GM21619 (cell line): ENCODE measurements at regions not wholly inside any gene's neighbourhood (a gene's known extent, or its start where the extent isn't known, plus 50 kb on each side); places are given as distances from the start of the nearest gene placed in this dataset.
"Not testable (repeated sequence)": the region's sequence is repeated elsewhere in the genome, so short reads cannot be mapped to it uniquely, and the experiment has no call there.

Experiments
- ATAC-seq: cut with Tn5 transposase; IDR thresholded peaks from one replicate; pipeline ENCODE4 v1.9.1; 2021; ENCODE audit not compliant: unreplicated experiment

DNA sequence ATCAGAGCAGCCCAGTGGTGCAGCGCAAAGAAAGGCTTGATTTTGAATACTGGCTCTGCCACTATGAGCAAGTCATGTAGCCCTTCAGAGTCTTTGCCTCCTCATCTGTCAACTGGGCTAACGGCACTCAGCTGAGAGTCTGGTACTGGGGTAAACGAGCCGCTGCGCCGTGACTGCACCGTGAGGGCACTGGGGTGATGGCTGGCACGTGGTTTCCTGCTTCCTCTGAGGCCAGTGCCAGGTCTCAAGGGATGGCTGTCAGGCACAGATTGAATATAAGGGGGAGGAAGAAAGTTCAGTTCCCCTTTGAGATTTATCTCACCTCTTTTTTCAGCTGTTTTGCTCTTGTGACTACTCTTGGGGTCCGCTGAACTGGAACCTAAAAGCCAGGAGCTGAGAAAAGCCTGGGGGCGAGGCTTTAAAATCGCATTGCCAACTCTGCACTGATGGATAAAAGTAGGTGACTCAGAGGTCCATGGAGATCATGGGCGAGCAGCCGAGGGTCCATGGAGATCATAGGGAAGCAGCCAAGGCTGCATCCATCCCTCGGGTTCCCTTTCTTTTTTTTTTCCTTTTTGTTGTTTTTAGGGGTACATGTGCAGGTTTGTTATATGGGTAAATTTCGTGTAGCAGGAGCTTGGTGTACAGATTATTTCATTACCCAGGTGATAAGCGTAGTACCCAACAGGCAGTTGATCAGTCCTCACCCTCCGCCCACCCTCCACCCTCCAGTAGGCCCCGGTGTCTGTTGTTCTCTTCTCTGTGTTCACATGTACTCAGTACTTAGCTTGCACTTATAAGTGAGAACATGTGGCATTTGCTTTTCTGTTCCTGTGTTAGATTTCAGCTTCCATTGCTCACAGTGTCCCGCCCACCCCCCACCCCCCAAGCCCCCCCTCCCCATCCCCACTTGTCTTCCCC, 114.3 kb downstream of the SPP2 start:
- ATAC-seq, result peak; percentile 63

DNA sequence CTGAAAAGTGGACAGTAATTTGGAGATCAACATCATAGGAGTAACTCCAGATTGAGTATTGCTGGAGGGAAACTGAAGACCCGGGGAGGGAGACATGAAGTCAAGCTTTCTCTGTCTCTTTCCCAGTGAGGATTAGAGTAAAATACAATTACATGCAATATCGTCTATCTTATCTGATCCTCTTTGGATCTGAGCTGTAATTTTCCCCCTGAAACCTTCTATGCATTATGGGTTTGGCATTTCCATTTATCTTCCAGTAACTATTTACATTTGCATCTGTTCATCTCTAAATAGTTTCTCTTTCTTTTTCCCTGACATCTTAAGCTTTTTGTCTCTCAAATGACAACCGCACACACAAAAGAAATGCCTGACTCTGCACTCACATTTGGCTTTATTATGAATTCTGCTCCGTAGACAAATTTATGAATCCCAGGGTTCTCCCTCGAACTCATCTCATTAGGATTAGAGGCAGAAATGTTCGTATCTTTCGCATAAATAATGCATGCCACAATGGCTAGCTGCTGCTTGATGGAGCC, 113.1 kb downstream of the SPP2 start:
- no peak for ATAC-seq

DNA sequence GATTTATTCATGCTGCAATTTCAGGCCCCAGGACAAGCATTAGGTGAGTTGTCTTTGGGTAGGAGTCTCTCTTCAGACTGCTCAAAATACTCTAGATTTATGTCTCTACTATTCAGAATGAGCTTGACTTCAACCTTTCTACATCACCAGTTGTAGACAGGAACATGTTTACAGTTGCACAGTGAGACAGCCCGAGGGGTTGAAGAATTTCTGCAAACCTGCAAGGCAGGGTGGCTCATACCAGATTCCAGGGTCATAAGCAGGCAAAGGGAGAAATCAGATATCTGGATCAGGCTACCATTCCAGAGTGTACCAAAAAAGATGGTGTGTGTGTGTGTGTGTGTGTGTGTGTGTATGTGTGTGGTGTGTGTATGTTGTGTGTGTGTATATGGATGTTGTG, 112.4 kb downstream of the SPP2 start:
- ATAC-seq, result no peak

DNA sequence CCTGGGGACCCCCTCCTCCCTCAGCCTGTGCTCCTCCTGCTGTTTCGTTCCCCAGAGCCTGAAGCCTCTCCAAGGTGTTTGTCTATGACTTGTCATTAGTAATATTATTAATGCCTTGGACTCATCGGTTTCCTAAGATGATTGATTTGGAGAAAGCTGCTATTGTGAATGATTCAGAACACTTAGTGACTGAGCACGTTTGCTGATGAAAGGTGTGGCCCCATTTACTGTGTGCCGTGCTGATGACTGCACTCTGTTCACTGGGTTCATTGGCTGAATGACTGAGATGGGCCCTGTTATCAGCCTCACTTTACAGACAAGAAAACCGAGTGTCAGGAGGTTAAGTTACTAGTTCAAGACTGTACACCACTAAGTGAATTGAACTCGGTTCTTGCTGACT, 111.4 kb downstream of the SPP2 start:
- ATAC-seq, result no peak

DNA sequence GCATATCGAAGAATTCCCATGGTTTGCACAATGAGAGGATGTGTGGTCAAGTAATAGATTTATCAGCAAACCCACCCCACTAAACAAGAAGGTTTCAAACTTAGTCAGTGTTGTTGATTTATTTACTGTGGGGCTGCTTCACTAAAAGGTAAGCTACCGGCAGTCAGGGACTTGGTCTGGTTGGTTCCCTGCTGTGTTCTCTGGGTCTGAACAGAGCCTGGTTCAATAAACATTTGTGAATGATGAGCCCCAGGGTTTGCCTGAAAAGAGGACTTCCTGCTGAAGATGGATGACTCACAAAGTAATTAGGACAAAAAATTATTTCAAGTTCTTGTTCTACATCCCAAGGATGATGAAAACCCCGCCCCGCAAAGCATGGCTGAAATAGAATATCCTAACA, 108.3 kb downstream of the SPP2 start:
- ATAC-seq, result no peak

DNA sequence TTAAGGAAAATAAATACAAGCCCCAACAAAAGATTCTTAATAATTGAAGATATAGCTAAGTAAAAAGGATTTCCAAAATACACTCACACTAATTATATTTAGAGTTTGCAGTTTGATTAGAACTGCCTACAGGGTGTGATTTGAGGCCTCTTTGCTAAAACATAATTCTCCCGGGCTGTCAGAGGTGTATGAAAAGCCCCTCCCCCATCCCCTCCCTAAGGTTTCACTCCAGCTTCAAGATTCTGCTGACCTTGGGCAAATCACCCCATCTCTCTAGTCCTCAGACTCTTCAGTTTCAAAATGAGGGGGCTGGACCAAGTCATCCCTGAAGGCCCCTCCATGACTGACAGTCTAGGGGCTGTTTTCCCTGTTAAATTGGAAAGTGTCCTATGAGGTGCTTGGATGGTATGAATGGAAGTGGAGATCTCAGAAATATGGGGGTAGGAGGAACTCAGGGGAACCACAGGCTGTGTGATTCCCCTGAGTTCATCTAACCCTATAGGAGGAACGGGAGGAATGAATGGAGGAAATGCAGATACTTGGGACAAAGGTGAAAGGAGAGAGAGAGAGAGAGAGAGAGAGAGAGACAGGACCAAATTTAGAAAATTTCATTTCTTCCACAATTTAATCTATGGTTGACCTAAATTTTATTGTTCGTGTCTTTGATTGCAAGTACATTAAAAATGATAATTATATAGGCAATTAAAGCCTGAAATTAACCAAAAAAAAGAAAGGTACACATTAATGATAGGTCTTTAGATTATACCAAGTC, 107.5 kb downstream of the SPP2 start:
- ATAC-seq, result no peak

DNA sequence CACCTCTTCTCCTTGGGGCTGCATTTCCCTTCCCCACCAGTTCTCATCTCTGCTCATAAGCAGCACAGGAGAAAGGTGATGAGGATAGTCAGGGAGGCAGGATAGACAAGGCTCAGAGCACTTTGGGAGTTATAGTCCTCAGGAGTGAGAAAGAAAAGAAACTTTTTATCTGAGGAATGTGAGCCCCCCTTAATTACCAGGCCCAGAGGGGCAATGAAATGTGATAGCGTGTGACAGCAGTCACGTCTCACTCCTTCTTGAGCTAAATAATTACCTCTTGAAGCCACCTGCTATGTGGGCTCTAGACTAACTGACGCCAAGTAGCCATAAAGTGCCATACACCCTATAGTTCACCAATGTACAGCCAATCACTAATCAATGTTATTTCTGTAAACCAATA, 105.8 kb downstream of the SPP2 start:
- ATAC-seq, result no peak

DNA sequence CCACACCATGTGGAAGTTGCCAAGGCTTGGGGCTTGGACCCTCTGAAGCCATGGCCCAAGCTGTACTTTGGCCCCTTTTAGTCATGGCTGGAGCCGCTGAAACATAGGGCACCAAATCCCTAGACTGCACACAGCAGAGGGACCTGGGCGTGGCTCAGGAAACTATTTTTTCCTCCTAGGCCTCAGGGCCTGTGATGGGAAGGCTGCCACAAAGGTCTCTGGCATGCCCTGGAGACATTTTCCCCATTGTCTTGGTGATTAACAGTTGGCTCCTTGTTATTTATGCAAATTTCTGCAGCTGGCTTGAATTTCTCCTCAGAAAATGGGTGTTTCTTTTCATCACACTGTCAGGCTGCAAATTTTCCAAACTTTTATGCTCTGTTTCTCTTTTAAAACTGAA, 102.3 kb downstream of the SPP2 start:
- not testable (repeated sequence) for ATAC-seq

DNA sequence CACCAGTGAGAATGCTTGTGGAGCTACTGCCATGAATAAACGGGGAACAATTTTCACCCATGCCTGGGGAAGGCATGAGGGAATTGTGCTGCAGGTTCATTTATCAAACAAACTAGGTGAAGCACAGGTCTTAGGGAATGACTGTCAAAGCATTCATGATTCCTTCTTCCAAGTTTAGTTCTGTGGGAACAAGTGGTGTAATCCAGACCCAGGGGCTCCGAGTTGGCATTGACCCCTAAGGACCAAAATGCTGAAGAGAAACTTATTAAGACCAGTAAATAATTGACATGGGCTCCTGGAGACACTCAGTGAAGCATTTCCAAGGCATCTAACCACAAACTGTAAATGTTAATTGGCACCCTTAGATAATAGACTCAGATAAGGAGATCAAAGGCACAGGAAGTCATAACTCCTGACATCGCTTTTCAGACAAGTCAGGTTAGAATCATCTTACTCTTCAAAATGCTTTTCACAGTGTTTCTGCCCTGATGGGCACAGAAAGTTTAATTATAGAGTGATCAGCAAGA, 96.9 kb downstream of the SPP2 start:
- no peak for ATAC-seq

DNA sequence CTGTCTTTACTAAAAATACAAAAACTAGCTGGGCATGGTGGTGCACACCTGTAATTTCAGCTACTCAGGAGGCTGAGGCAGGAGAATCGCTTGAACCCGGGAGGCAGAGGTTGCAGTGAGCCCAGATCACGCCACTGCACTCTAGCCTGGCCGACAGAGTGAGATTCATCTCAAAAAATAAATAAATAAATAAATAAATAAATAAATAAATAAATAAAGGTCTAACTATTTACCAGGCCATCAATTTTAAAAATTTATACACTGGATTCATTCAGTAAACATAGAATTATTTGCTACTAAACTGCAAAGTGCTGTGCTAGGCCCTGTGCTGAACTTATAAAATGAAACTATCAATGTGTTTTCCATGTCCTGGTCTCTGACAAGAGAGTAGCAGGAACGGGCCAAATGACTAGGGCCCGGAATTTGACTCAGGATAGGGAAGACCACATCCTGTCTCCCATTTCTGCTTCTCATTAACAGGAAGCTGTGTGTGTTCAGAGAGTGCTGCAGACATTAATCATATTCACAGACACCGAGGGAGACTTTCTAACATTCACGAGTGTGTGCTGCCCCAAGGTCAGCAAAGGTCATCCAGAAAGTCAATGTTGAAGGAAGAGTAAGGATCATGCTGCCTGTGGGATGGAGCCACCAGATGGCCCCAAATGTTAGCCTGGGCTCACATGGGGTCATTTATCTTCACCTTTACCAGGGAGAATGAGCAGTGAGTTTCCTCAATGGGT, 95.8 kb downstream of the SPP2 start:
- ATAC-seq, result no peak

DNA sequence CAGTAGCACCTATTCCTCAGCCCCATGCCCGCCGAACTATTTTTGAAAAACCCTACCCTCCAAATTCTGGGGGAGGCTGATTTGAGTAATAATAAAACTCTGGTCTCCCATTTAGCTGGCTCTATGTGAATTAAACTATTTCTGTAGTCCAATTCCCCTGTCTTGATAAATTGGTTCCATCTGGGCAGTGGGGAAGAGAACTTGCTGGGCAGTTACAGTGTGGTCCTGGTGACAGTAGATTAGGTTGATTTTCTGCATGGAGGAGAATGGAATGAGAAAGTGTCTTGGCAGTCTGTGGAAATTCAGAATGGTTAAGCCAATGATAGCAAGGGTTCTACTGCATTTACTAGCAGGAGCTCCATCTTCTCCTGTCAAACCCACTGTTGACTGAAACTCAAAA, 95.0 kb downstream of the SPP2 start:
- no peak for ATAC-seq

DNA sequence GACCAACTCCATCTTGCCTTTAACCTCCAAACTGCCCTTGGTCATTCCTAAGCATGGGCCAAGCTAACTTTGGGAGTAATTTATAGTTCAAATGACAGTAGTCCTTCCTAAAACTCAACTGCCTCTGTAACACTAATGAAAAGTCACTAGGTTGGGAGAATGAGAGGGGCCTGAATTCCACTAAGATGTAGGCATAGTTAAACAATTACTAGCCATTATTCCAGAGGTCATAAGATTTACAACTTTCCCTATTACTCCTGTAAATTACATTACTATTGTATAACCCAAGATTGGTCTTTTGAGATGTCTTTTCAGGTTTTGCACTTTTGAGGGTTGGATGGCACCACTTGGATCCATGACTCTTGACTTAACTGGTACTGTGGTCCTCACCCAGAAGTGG, 94.6 kb downstream of the SPP2 start:
- no peak for ATAC-seq

DNA sequence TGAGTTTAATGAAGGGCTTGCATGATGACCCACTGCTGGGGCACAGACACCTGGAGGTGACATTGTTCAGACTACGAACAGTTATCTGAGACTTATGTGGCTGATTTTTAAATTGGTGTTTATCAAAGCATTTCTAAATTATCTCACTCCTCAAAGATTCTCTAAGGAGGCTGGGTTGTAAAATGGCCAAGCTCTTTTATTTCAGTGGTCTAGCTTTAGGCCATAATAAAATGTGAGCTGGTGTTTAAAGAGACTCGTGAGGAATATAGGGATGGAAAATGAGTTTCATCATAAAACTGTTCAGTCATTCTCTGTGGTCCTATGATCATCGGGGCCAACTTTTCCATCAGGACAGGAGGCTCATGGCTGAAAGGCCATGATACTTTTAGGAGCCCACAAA, 93.4 kb downstream of the SPP2 start:
- no peak for ATAC-seq

DNA sequence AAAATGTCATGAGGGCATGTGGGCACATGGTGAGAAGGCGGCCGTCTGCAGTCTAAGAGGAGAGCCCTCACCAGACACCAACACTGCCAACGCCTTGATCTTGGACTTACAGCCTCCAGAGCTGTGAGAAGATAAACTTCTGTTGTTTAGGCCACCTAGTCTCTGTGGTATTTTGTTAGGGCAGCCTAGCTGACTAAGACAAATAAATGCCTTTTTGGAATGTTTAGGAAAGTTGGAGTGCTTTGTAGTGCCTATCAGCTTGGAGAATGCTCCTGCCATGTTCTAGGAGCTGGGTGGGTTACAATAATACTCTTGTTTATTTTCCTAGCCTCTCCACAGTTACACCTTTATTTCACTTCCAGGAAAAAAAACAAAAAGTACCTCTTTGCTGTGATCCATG, 92.0 kb downstream of the SPP2 start:
- no peak for ATAC-seq

DNA sequence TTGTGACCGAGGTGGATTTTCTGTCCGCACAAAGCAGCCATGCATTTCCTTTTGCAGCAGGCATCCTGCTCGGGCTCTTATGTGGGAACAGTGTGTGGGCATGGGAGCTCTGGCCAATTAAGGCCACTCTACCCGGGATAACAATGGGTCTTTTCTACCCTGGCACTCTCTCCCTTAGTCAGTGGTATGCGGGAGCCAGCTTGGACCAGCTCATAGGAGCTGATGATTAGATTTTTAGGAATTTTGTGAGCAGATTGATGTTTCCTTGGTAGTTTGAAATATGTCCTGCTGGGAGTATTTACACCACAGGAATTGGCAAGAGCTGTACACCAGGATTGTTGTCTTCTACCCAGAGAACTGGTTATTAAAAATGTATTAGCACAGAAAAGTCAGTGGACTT, 89.3 kb downstream of the SPP2 start:
- no peak for ATAC-seq

DNA sequence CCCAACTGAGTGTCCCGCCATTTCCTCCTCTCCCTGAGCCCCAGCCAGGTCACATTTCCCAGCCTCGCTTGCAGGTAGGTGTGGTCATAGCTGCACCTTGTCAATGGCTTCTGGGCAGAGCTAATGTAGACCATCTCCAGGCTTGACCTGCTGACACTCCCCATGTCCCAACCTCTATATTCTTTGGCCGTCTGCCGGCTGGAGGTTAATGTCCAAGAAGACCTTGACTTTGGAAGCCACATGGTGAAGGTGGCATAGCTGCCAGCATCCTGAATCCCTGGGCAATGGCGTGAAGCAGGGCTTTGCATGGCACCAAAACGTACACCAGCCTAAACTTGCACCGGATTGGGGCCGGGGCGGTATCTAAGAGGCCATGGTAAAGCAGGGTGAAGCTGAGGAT, 88.3 kb downstream of the SPP2 start:
- ATAC-seq, result no peak

DNA sequence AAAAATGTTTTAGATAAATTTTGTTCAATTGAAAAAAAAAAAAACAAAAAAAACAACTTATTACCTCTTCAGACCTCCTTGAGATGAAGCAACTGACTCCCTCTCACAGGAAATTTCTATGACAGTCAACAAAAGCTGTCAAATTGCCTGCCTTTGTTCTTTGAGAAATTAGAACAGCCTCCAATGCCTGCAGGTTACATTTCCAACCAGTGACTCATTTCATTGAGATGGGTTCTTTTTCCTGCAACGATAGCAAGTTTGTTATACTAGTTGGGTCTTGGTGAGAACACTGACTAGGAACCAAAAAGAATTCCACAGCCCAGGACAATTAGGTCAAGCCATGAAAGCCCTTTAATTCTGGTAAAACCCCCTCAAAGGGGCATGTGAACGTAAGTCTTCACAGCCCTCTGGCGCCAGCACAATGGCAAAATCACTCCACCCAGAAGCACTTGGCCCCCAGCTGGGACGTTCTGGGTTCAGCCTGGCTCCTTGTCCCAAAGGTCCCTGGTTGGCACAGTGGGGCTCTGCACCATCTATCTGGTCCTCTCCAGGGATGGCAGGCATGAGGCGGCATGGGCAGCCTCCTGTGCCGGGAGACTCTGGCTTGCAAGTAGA, 87.0 kb downstream of the SPP2 start:
- ATAC-seq, result no peak

DNA sequence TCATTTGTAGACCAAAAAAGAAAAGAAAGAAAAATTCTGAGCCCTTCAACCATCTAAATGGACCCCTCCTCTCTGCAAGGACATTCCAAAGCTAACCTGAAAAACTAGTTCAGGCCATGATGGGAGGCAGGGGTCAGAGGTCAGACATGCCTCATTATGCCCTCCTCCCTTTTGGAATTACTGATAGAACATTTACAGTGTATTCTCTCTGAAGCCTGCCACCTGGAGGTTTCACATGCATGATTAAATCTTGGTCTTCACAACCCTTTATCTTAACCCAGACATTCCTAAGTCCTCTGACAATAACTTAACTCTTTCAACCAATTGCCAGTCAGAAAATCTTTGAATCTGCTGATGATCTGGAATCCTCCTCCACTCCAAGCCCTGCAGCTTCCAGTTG, 86.0 kb downstream of the SPP2 start:
- no peak for ATAC-seq

DNA sequence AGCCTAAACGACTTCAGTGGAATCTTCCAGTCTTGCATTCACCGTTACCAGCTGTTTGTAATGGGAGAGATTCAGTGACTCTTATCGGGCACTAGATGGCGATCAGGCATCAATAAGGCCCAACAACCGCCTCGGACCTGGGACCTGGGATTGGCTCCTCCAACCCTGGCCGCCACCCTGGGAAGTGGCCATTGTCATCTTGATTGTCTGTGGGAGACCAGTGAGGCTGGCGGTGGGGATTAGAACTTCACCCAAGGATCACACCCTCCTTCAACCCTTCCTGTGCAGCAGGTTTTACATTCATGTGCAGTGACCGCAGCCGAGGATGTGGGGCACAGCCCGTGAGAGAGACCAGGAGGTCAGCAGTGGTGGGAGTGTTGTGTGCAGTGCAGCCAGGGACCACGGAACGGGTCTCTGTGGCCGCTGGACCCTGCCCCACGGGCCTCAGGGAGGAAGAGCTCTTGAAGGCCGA, 85.3 kb downstream of the SPP2 start:
- no peak for ATAC-seq

DNA sequence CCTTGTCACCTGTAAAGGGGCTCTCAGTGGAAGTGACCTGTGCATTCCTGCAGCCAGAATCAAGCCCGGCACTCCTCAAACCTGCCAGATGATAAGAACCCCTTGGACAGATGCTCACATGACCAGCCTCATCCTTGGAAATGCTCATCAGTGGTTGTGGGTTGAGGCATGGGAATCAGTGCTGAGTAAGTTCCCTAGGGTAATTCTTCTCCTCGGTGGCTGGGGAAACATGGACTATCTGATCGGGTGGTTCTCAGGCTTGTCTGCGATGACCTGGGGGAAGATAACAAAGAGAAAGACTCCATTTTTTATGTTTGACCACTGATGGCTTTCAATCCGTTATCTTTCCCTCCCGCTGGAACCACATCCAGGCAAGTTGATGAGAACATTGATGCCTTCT, 84.0 kb downstream of the SPP2 start:
- ATAC-seq, result no peak

DNA sequence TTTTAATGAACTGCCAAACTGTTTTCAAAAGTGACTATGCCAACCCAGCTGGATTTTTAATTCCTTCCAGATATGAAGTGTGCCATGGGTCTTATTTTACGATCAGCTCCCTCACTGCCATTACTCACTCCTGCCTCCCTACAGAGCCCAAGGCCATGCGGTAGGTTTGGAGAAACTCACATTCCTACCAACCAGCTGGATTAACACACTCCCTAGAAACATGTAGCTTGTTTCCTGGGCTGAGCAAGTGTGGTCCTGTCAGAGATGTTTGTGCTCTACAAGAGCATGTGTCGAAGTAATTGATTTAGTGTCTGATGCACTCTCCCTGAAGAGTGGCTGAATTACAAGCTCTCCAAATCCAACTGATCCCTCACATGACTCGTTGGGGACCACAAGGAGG, 82.5 kb downstream of the SPP2 start:
- ATAC-seq, result no peak
